Skin of body (tissue), 1 donor: ENCODE measurements at regions not wholly inside any gene's neighbourhood (a gene's known extent, or its start where the extent isn't known, plus 50 kb on each side); places are given as distances from the start of the nearest gene placed in this dataset.
"Not testable (repeated sequence)": the region's sequence is repeated elsewhere in the genome, so short reads cannot be mapped to it uniquely, and the experiment has no call there.

Experiments
- DNase-seq: peaks from one replicate; lab custom pipeline; 2025; lab: John Stamatoyannopoulos, UW

DNA sequence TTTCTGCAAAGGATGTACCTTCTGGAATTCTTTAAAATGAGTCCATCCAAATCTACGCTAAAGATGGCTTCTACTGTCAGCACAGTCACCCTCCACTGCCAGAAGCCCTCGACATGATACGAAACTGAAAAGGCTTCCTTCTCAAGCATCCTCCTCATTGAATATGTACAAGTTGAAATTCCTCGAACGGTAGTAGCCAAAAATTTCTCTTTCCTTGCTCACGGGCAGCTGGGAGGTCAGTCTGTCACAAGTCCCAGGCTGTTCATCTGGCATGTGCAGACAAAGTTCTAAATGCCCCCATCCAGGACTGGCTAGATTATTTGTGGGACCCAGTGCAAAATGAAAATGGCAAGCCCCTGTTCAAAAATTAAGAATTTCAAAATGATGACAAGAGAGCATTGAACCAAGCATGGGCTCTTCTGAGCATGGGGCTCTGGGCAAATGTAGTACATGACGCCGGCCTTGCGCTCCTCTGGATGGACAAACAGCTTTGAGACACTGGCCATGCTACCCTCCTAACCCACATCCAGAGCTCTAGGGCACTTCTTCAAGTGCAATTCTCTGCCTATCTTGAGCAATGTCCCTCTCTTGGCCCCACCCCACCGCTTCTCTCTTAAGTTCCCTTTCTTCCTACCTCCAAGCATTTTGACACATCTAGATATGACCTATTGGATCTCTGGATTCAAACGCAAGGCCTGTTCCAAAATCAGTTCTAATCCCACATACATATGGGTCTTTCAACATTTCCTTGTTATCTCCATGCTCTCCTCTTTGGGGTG lies 78.9 kb upstream of the FLT1 start:
- DNase-seq: no peak

DNA sequence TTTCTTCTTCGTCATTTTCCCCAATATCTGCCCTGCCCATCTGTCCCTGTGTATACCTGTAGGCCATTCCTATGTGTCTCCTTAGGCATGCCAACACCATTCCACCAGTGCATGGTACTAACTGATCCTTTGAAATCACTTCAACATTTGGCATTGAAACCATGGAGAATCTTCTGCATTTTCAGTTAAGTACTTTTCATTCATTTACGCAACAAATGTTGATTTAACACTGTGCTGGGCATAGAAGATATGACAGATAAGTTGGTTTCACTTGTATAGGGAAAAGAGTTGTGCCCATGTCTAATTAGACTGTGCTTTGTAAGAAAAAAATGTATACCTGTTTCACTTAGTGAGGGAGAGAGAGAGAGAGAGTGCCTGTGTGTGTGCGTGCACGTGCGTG lies 77.9 kb upstream of the FLT1 start:
- no peak for DNase-seq

DNA sequence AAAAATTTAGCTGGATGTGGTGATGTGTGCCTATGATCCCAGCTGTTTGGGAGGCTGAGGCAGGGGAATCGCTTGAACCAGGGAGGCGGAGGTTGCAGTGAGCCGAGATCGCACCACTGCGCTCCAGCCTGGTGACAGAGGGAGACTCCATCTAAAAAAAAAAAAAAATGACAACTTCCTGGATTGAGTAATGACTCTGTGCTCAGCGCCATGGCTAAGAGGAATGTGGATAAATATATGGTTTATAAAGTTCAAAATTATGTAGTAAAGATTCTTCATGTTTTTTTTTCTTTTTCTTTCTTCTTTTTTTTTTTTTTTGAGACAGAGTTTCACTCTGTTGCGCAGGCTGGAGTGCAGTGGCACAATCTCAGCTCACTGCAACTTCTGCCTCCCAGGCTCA lies 75.4 kb upstream of the FLT1 start:
- DNase-seq: not testable (repeated sequence)

DNA sequence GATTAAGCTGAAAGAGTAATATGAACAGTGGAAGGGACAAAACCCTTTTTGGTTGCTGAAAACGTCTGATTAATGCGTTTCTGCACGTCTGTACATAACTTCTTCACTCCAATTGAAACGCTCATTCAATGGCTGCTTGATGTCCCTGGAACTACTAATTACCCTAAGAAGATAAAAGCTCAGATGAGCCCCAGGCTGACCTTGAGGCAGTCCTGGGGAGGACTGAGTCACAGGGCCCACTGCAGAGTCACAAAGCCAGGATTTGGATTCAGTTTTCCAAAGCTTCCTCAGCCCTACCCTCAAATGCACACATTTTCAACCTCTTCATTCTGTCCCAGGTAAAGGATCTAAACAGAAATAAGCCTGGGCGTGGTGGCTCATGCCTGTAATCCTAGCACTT lies 75.0 kb upstream of the FLT1 start:
- no peak for DNase-seq

DNA sequence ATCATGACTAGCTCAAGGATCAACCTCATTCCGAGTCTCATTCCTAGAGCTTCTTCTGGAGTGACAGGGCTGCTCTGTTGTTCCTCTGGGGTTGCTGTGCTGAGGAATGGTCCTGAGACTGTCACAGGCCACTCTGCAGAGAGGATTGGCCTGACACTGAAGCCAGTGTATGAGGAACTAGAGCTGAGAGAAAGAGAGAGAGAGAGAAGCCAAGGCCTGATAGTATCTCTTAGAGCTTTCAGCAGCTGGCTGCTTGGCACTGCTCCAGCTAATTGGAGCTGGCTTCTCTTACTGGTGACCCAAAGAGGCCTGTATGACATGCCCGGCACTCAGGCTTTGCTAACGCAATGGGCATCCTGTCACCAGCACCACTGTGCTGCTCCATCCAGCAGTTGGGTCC lies 73.4 kb upstream of the FLT1 start:
- DNase-seq: no peak

DNA sequence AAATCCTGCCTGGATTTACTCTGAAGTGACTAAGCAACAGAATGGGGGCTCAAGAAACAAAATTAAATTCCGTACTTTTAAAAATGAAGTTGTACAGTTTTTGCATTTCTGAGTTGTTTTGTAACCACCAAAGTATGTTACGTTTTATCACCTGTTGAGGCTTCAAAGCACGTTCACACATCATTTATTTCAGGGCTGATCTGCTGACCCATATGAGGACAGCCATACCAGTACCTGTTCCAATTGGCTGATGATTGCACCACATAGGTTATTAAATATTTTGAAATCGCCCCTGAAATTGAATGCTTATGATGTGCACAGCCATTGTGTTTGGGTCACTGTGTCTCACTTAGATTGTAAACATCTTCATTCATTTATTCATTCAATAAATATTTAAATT lies 72.0 kb upstream of the FLT1 start:
- DNase-seq: no peak

DNA sequence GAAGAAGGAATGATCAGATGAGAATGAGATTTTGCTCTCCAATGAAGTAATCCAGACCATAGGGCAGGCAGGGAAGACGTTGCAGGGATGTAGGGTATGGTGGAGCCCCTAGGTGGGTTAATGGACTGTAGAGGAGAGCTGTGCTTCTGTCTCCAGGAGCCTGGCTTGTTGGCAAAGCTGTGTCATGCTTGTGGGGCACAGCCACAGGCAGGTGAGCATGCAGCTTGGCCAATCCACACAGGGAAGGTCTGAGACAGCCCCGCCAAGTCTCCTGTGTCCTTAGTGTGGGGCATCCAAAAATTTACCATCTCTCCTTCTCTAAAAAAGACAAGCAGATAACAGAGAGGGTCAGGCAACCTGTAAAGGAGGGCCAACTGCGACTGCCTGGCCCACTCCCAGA lies 71.4 kb upstream of the FLT1 start:
- no peak for DNase-seq

DNA sequence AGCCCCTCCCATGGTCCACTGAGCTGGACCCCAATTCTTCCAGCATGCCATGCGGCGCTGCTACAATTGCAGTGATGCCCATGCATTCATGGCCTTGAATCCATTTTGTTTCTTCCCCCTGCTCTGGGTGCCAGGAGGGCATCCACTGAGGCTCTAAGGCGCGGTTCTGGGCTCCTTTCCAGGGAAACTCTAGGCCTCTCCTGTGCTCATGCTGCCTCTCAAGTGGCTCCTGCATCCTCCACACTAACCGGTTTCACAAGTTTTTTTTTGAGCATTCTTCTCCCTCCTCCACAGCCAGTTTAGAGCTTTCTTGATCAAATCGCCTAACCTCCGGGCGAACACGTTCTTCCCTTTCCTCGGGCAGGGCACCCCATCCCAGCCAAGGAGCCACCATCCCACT lies 69.1 kb upstream of the FLT1 start:
- DNase-seq: no peak

DNA sequence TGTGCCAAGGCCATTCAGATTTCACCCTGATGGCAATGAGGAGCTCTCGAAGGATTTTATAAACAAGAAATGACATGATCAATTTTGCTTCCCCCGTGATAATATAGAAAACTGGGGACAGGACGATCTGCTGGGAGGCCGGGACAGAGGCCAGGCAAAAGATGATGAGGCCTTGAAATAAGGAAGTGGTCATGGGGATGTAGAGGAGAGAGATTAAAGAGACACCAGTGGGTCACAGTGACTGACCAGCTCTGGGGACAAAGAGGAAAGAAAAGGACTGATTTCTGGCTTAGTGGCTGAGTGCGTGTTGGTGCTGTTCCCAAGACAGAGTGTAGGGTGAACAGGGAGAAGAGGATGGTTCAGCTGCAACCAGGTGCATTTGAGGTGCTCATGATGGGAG lies 68.7 kb upstream of the FLT1 start:
- no peak for DNase-seq

DNA sequence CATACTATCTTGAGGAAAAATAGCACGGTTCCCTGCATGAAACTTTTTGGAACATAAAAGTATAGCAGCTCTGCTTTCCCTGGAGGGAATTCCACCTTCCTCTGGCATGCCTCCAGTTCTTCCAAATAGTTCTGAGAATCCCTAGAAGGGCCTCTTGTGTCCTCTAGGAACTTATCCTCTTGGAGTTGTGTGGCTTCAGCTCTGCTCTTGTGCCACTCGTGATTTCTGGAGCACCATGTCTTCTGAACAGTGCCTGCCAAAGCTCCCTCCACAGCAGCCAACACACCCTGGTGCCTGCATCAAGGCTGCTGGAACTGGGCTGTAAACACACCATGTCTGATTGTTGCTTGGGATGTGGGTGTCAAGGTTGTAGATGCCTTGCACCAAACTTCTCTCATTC lies 65.7 kb upstream of the FLT1 start:
- DNase-seq: no peak

DNA sequence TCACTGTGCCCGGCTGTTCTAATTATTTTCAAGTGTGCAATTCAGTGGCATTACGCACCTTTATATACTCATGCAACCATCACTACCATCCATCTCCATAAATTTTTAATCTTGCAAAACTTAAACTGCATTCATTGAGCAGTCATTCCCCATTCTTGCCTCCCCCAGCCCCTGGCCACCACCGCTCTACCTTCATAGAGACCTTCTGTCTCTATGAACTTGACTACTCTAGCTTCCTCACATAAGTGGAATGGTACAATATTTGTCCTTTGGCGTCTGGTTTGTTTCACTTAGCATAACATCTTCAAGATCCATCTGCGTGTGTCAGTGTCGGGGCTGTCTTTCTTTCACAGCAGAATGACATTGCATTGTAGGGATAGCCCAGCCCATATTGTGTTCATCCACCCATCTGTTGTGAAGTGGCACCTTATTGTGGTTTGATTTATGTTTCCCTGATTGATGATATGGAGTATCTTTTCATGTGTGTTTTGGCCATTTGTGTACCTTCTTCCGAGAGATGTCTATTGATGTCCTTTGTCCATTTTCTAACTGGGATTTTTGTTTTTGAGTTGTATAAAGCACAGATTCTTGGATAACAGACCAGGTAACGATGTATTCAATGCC lies 64.8 kb upstream of the FLT1 start:
- DNase-seq: no peak

DNA sequence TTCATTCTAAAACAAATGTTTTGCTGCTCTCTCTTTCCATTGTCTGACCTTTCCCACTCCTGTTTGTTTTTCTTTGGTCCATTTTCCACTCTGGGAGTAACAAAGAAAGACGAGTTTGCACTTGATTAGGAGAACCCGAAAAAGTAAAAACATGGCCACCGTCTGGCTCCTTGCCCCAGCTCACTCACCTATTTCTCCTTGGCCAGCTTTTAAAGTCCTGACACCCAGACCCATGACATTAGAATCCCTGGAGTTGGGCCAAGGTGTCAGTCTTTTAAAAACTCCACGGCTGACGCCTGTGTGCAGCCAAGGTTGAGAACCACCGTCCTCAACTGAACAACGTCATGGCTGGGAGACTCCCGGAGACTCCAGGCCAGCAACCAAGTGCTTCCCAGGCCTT lies 63.6 kb upstream of the FLT1 start:
- DNase-seq: no peak

DNA sequence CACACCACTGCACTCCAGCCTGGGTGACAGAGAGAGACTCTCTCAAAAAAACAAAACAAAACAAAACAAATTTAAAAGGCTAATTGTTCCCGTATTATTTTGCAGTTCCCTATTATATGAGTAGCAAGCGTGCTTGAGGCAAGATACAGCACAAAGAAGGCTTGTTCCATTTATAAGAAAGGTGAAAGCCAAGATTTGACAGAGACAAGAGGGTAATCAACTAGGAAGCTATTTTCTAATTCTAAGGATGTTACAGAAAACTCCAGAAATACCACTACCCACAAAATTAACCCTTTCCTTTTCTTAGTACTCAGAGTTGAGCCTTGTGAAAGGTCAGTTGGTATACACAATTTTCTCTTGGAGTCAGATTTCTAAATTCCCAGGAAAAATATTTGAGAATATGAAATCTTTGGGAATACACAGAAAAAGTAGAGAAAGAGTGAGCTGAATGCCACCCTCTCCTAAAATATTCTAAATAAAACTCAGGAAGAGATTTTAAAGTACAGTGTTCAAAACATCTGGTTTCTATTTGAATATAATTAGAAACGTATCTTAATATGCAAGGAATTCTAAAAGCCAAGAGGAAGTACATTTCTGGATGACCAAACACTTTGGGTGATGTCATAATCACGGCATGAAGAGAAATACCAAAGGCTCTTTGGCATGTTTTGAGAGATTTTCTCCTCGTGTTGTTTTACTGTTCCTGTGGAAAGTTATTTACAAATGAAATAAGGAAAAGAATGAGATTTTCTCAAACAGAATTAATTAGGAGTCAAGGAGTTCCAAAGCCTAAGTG lies 63.0 kb upstream of the FLT1 start:
- DNase-seq: peak; percentile 62

DNA sequence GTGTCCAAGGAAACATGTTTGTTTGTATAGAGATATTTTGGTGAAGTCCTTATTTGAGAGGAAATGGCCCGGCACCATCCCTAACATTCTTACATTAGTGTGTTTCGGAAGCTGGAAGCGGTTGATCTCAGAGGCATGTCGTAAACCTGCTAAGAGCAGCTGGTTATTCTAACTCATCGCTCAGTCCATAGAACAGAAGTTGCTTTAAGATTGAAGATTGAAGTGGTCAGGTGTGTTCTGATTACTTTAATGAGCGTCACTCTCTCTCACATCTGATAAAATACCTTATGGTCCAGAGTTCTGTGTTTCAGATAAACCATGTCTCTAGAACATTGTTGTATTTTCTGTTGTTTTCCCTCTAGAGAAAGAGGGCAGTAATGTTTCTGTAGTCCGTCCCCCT lies 60.2 kb upstream of the FLT1 start:
- no peak for DNase-seq

DNA sequence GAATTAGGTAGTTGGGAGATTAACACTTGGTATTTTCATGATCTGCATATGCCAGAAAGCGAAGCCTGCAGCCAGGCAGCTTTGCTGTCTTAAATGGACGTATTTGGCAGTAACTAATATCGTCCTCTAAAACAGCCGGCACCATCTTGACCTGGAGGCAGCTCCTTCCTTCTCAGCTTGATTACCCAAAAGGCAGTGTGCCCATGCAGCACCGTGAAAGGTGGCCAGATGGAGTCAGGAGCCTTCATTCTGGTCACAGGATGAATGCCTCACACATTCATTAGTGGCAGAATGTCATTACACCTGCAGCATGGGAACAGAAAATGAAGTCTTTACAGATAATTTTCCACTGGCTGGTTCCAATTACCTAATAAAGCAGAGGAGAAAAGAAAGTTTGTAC lies 59.0 kb upstream of the FLT1 start:
- DNase-seq: no peak

DNA sequence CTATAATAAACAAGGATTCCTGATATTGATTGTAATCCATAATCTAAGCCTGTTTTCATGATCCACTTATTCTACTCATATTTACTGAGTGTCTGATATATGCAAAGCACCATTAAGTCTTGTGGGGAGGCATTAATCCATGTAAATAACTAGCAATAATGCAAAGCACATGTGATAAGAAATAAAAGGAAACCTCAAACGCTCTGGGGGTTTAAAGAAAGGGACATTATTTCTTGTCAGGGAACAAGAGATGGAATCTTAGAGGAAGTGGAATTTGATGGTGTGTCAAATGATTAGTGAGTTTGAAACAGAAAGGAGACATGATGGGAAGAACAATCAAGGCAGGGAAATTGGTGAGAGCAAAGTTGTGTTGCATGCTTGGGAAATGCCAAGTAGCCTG lies 57.4 kb upstream of the FLT1 start:
- no peak for DNase-seq

DNA sequence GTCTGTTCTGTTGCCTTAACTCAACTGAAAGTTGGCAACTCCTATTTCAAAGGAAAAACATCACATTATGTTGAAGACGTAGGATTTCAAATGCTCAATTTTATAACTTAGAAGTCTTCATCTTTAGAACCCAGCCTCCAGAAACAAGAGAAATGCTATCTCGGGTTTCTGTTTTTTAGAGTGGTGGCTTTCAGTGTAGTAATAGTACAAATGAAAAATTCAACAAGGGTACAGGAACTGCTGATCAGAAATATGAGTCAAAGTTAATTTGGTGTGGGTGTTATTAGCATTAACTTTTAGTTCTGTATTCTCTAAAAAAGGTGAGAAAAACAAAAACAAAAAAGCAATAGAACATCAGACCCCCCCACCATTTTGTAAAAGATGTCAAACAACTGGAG lies 56.6 kb upstream of the FLT1 start:
- DNase-seq: no peak

DNA sequence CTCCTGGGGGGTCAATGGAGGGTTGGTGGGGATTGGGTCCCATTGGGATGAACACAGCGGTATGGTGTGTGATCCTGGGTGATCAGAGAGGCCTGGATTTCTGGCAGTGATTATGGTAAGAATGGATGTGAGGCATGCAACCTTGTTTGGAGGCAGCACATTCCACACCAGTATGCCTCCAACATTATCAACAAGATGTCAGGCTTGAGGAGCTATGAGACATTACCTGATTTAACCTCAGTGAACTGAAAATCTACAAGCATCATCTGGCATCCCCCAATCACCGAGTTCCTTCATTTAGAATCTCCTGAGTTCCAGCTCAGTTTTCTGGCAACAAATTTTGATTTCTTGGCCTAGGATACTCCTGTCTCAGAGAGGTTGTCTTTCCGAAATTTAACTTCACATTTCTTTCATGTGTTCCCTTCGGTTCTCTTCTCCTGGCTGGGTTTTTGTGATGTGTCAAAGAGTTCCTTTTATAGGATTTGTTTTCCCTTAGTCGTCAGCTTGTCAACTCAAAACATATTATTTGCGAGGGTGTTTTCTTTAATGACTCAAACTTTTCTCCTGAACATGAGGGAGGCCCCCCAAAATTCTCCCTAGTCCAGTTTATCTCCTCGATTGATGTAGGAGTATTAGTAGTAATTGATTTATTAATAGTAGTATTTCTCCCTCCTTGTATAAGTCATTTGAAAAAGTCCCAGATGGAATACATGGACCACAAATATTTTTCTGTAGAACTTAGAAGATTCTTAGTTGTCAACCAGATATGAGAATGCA lies 56.0 kb upstream of the FLT1 start:
- no peak for DNase-seq

DNA sequence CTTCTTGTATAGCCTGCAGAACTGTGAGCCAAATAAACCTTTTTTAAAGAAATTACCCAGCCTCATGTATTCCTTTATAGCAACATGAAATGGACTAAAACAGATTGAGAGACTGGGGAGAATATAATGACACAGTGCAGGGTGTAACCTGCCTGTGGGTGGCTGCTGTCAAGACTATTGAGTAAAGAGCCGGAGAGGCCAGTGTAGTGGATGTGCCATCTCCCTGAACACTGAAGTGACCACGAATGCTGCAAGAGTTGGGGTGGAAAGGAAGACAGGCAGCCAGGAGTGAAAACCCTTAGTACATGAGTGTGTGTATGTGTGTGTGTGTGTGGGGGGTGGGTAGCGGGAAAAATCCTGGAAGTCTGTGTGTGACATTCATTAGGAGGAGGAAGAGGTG lies 55.2 kb upstream of the FLT1 start:
- no peak for DNase-seq

DNA sequence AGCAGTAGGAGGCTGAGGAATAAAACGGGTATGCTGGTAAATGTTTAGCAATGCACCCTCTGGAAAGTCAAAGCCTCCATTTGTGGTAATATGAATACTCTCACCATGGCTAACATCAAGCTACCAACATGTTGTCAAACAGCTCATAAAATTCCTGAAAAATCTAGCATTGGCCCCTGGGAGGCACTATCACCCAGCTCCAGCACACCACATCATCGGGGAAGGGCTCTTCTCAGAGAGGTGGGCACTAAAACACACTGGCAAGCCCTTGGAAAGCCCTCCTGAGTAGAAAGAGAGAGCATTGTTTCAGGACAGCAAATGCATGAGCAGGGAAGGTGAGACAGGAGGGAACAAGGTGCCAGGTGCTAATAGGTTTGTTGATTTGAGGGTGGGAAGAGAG lies 53.9 kb upstream of the FLT1 start:
- no peak for DNase-seq

DNA sequence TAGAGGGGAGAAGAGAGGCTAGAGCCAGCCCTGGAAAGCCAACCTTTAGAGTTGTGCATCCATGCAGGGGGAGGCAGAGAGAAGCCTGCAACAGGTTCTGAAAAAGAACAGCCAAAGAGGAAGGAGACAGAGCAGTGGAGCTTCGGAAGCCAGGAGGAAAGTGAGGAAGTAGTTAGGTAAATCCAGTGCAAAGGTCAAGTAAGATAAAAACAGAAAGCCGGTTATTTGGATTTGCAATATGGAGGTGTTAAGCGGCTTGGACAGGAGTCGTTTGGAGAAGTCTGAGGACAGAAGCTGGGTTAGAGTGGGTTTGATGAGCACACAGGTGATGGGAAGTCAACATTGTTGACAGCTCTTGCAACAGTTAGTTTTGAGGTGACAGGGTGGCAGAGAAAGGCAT lies 53.5 kb upstream of the FLT1 start:
- DNase-seq: no peak
